ENCODE measurements at regions not wholly inside any gene's neighbourhood (a gene's known extent, or its start where the extent isn't known, plus 50 kb on each side); places are given as distances from the start of the nearest gene placed in this dataset.
"Not testable (repeated sequence)": the region's sequence is repeated elsewhere in the genome, so short reads cannot be mapped to it uniquely, and the experiment has no call there.

- Mint-ChIP-seq H3K36me3 (no peaks in the 10 kb centered on the region), H3K27me3 (no peaks in the 10 kb centered on the region), H3K4me1 (no peaks in the 10 kb centered on the region), H3K27ac (no peak overlapping the region), H3K9me3 (peaks cover 1% of the 10 kb centered on the region), H3K4me3 (no peak overlapping the region)
- no peak for DNase-seq
Observed at GRCh38 chr5:17735761-17736160, 101.5 kb downstream of the TAF11L14 start.

GRCh38 chr5:17737092-17737491 is 102.8 kb downstream of the TAF11L14 start:
- no peaks in the 10 kb centered on the region for H3K36me3 Mint-ChIP-seq
- no peak for DNase-seq
- no peaks in the 10 kb centered on the region for H3K27me3 Mint-ChIP-seq
- H3K27ac Mint-ChIP-seq = no peak overlapping the region
- H3K4me3 Mint-ChIP-seq = no peak overlapping the region
- H3K9me3 Mint-ChIP-seq = peaks cover 3% of the 10 kb centered on the region
- no peaks in the 10 kb centered on the region for H3K4me1 Mint-ChIP-seq

- H3K36me3 Mint-ChIP-seq = no peaks in the 10 kb centered on the region
- H3K9me3 Mint-ChIP-seq = peaks cover 3% of the 10 kb centered on the region
- H3K4me3 Mint-ChIP-seq = no peak overlapping the region
- no peak overlapping the region for H3K27ac Mint-ChIP-seq
- no peaks in the 10 kb centered on the region for H3K27me3 Mint-ChIP-seq
- H3K4me1 Mint-ChIP-seq = no peaks in the 10 kb centered on the region
- DNase-seq = no peak
Observed at GRCh38 chr5:17738446-17738845, 104.2 kb downstream of the TAF11L14 start.

GRCh38 chr5:17743580-17744435 is 109.5 kb downstream of the TAF11L14 start:
- Mint-ChIP-seq H3K36me3 (no peaks in the 10 kb centered on the region), H3K27ac (no peak overlapping the region), H3K27me3 (no peaks in the 10 kb centered on the region), H3K4me3 (no peak overlapping the region), H3K9me3 (peaks cover 3% of the 10 kb centered on the region), H3K4me1 (no peaks in the 10 kb centered on the region)
- no peak for DNase-seq

GRCh38 chr5:17748201-17748600 is 113.9 kb downstream of the TAF11L14 start:
- H3K4me3 Mint-ChIP-seq = no peak overlapping the region
- no peaks in the 10 kb centered on the region for H3K4me1 Mint-ChIP-seq
- no peaks in the 10 kb centered on the region for H3K9me3 Mint-ChIP-seq
- DNase-seq = no peak
- H3K36me3 Mint-ChIP-seq = no peaks in the 10 kb centered on the region
- no peak overlapping the region for H3K27ac Mint-ChIP-seq
- no peaks in the 10 kb centered on the region for H3K27me3 Mint-ChIP-seq

- no peak for DNase-seq
- Mint-ChIP-seq H3K27ac (no peak overlapping the region), H3K4me3 (no peak overlapping the region), H3K4me1 (no peaks in the 10 kb centered on the region), H3K9me3 (no peaks in the 10 kb centered on the region), H3K36me3 (no peaks in the 10 kb centered on the region), H3K27me3 (no peaks in the 10 kb centered on the region)
Observed at GRCh38 chr5:17748941-17749340, 114.7 kb downstream of the TAF11L14 start.

DNA sequence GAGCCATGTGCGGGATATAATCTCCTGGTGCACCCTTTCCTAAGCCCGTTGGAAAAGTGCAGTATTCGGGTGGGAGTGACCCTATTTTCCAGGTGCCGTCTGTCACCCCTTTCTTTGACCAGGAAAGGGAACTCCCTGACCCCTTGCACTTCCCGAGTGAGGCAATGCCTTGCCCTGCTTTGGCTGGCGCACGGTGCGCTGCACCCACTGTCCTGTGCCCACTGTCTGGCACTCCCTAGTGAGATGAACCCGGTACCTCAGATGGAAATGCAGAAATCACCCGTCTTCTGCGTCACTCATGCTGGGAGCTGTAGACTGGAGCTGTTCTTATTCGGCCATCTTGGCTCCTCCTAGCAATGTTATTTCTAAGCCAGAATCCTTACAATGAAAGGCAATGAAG is 121.1 kb downstream of the TAF11L14 start:
- H3K4me3 Mint-ChIP-seq, H3K9me3 Mint-ChIP-seq, H3K27me3 Mint-ChIP-seq, H3K36me3 Mint-ChIP-seq, H3K4me1 Mint-ChIP-seq, DNase-seq, H3K27ac Mint-ChIP-seq: not testable (repeated sequence)

DNA sequence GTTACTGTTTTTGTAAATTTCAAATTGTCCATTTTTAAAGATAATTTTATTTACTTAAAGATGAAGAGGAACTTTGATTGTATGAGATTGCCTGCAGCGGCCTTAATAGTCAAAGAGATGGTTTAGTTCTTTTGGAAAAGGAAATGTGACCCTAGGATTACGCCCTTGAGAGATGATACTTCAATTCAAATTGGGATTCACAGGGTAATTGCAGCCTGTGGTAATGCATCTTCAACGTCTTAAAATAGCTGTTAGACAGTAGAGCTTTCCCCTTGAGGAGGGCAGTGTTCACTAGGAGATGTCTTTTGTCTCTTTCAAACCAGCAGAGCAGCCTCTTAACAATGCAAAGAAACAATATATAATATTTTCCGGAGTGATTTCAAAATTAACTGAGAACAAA is 127.1 kb downstream of the TAF11L14 start:
- Mint-ChIP-seq H3K27ac (no peak overlapping the region), H3K4me3 (no peak overlapping the region), H3K27me3 (no peaks in the 10 kb centered on the region), H3K9me3 (peaks cover 2% of the 10 kb centered on the region), H3K36me3 (no peaks in the 10 kb centered on the region), H3K4me1 (no peaks in the 10 kb centered on the region)
- DNase-seq = no peak

- peaks cover 6% of the 10 kb centered on the region for H3K9me3 Mint-ChIP-seq
- no peaks in the 10 kb centered on the region for H3K27me3 Mint-ChIP-seq
- no peaks in the 10 kb centered on the region for H3K4me1 Mint-ChIP-seq
- no peak for DNase-seq
- no peak overlapping the region for H3K4me3 Mint-ChIP-seq
- no peaks in the 10 kb centered on the region for H3K36me3 Mint-ChIP-seq
- no peak overlapping the region for H3K27ac Mint-ChIP-seq
Observed at GRCh38 chr5:17763301-17763700, 129.0 kb downstream of the TAF11L14 start.

GRCh38 chr5:17766031-17766430 is 131.8 kb downstream of the TAF11L14 start:
- no peak for DNase-seq
- Mint-ChIP-seq H3K4me3 (no peak overlapping the region), H3K36me3 (no peaks in the 10 kb centered on the region), H3K9me3 (peaks cover 5% of the 10 kb centered on the region), H3K4me1 (no peaks in the 10 kb centered on the region), H3K27ac (no peak overlapping the region), H3K27me3 (no peaks in the 10 kb centered on the region)

- Mint-ChIP-seq H3K27me3 (no peaks in the 10 kb centered on the region), H3K4me3 (no peak overlapping the region), H3K36me3 (no peaks in the 10 kb centered on the region), H3K27ac (no peak overlapping the region), H3K9me3 (peaks cover 7% of the 10 kb centered on the region), H3K4me1 (no peaks in the 10 kb centered on the region)
- DNase-seq = no peak
Observed at GRCh38 chr5:17769277-17769676, 135.0 kb downstream of the TAF11L14 start.

DNA sequence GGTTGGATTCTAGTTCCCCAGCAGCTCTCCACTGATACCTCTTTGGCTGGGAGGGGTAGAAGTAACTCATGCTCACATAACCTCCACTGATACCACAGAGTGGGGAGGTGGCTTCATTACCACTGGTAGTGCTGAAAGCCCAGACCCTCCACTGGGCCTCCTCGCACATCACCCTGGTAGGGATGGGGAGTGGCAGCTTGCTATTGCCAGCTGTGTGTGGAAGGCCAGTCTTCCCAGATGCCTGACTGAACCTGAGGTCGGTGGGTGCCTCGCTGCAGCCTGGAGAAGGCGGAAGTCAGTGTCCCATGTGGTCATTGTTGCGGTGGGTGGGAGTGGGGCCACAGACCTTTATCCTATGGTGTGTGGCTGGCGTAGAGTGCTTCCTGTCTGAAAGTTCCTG is 138.0 kb downstream of the TAF11L14 start:
- DNase-seq = no peak
- no peaks in the 10 kb centered on the region for H3K36me3 Mint-ChIP-seq
- H3K27ac Mint-ChIP-seq = no peak overlapping the region
- H3K27me3 Mint-ChIP-seq = no peaks in the 10 kb centered on the region
- H3K4me1 Mint-ChIP-seq = no peaks in the 10 kb centered on the region
- H3K9me3 Mint-ChIP-seq = peaks cover 3% of the 10 kb centered on the region
- H3K4me3 Mint-ChIP-seq = no peak overlapping the region

DNA sequence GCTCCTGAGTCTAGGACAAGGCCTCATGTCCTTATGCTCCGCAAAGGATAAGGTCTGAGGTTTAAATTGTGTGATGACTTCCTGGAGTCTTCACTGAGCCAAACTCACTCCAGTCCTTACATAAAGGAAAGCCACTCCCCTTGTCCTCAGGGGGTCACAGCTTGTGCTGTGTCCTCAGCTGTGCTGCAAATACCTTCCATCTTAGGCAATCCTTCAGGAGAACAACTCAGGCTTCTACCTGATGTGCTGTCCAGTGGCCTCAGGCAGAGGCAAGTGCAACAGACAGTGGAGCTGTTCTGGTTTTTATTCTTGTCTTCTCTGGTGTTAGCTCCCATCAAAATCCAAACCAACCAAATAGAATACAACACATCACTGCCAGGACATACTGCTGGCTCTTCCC is 151.5 kb downstream of the TAF11L14 start:
- H3K4me3 Mint-ChIP-seq = no peak overlapping the region
- H3K9me3 Mint-ChIP-seq = peaks cover 1% of the 10 kb centered on the region

GRCh38 chr5:17788351-17788750 is 154.1 kb downstream of the TAF11L14 start:
- no peak overlapping the region for H3K4me3 Mint-ChIP-seq
- no peak for DNase-seq
- no peaks in the 10 kb centered on the region for H3K27me3 Mint-ChIP-seq
- no peak overlapping the region for H3K27ac Mint-ChIP-seq
- peaks cover 1% of the 10 kb centered on the region for H3K9me3 Mint-ChIP-seq
- H3K4me1 Mint-ChIP-seq = no peaks in the 10 kb centered on the region
- H3K36me3 Mint-ChIP-seq = no peaks in the 10 kb centered on the region

More for the DNA sequence above, 151.5 kb downstream of the TAF11L14 start:
- no peak overlapping the region for H3K27ac Mint-ChIP-seq
- H3K4me1 Mint-ChIP-seq = no peaks in the 10 kb centered on the region
- DNase-seq = no peak
- H3K27me3 Mint-ChIP-seq = no peaks in the 10 kb centered on the region
- no peaks in the 10 kb centered on the region for H3K36me3 Mint-ChIP-seq

DNA sequence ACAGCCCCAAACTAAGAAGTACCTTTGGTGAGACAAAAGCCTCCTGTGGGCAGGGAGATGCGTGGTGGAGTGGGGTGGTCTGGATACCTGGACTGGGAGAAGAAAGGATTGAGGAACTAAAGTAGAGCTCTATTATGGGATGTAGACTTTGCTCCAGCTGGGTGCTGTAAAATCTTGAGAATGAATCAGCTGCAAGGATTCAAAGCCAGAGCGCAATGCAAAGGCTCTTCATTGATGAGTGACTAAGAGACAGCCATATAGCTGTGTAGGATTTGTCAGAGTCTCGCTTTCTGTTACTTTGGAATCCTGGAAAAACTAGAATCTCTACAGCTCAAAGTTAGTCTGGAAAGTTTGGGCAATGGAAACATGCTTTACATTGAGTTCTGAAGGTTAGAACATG is 159.9 kb downstream of the TAF11L14 start:
- DNase-seq = no peak
- no peaks in the 10 kb centered on the region for H3K4me1 Mint-ChIP-seq
- H3K27ac Mint-ChIP-seq = no peak overlapping the region
- no peaks in the 10 kb centered on the region for H3K36me3 Mint-ChIP-seq
- no peak overlapping the region for H3K4me3 Mint-ChIP-seq
- H3K9me3 Mint-ChIP-seq = no peaks in the 10 kb centered on the region
- no peaks in the 10 kb centered on the region for H3K27me3 Mint-ChIP-seq

- no peaks in the 10 kb centered on the region for H3K4me1 Mint-ChIP-seq
Observed at GRCh38 chr5:17794815-17795214, 160.6 kb downstream of the TAF11L14 start.

More at GRCh38 chr5:17794815-17795214, 160.6 kb downstream of the TAF11L14 start:
- no peaks in the 10 kb centered on the region for H3K27me3 Mint-ChIP-seq
- DNase-seq = no peak
- no peaks in the 10 kb centered on the region for H3K9me3 Mint-ChIP-seq
- no peak overlapping the region for H3K4me3 Mint-ChIP-seq
- no peak overlapping the region for H3K27ac Mint-ChIP-seq
- no peaks in the 10 kb centered on the region for H3K36me3 Mint-ChIP-seq

Data from activated naive CD8-positive, alpha-beta T cell treated with anti-CD3 and anti-CD28 coated beads for 36 hours (primary cell).